GM20000 (cell line): ENCODE measurements at regions not wholly inside any gene's neighbourhood (a gene's known extent, or its start where the extent isn't known, plus 50 kb on each side); places are given as distances from the start of the nearest gene placed in this dataset.

Experiments used
- DNase-seq: peaks from one replicate; pipeline ENCODE4 v3.0.0; 2012; ENCODE audit warnings: low spot score
- CTCF ChIP-seq: IDR thresholded peaks from 2 replicates; pipeline ENCODE4 v1.5.1; 2012; ENCODE audit warnings: mild to moderate bottlenecking, control low read depth; ENCODE audit errors: extremely low read depth, missing control alignments

- TF ChIP-seq CTCF: no peak
- no peak for DNase-seq
Observed at GRCh38 chr2:71849111-71849510, 298.6 kb downstream of the CYP26B1 start.

- DNase-seq: no peak
- TF ChIP-seq CTCF: no peak
Observed at GRCh38 chr2:71846669-71847291, 300.9 kb downstream of the CYP26B1 start.

- no peak for DNase-seq
- TF ChIP-seq CTCF: no peak
Observed at GRCh38 chr2:71846072-71846471, 301.6 kb downstream of the CYP26B1 start.

GRCh38 chr2:71844967-71845366, 302.7 kb downstream of the CYP26B1 start:
- no peak for DNase-seq
- no peak for TF ChIP-seq CTCF

GRCh38 chr2:71843391-71843850, 304.2 kb downstream of the CYP26B1 start:
- no peak for TF ChIP-seq CTCF
- DNase-seq: no peak

GRCh38 chr2:71842744-71843143, 304.9 kb downstream of the CYP26B1 start:
- DNase-seq: no peak
- TF ChIP-seq CTCF: no peak

GRCh38 chr2:71839826-71840225, 307.8 kb downstream of the CYP26B1 start:
- DNase-seq: no peak
- TF ChIP-seq CTCF: no peak
